ENCODE measurements at regions not wholly inside any gene's neighbourhood (a gene's known extent, or its start where the extent isn't known, plus 50 kb on each side); places are given as distances from the start of the nearest gene placed in this dataset.

DNA sequence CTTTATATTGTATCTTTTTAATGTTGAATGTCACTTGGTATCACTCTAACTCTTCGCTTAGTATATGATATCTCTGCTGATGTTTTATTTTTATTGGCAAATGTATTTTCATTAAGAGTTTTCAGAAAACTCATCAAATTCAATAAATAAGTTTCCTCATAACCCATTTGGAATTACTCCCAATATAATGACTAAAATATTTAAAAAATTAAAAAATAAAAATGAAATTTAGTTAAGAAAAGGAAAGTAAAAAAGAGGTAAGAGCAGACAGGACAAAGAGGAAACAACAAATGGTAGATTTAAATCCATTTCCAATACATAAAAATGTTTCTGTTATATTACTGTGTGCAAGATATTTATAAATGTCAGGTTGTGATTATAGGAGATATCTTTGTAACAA, 548.9 kb upstream of the SPRY2 start:
- Mint-ChIP-seq H3K4me1 (no peaks in the 10 kb centered on the region), H3K4me3 (no peak overlapping the region), H3K27ac (no peak overlapping the region), H3K36me3 (ENCODE audit: low read depth) (no peaks in the 10 kb centered on the region), H3K9me3 (no peaks in the 10 kb centered on the region), H3K27me3 (no peaks in the 10 kb centered on the region)
- DNase-seq (no peak), ATAC-seq (ENCODE audit: low read depth) (no peak)
- no peak for TF ChIP-seq CTCF (IDR thresholded peaks at IDR 0.05)
- ChIA-PET POLR2A (no interaction called here), CTCF (no interaction called here)
- intact Hi-C loops (cut with micrococcal nuclease) = no loop called here

GRCh38 chr13:80888390-80888789, 547.5 kb upstream of the SPRY2 start:
- CTCF ChIA-PET = no interaction called here
- Mint-ChIP-seq H3K9me3 (no peaks in the 10 kb centered on the region), H3K36me3 (ENCODE audit: low read depth) (no peaks in the 10 kb centered on the region), H3K4me3 (no peak overlapping the region), H3K27me3 (no peaks in the 10 kb centered on the region), H3K4me1 (no peaks in the 10 kb centered on the region), H3K27ac (no peak overlapping the region)
- intact Hi-C loops (cut with micrococcal nuclease) = no loop called here
- POLR2A ChIA-PET = no interaction called here
- no peak for TF ChIP-seq CTCF (IDR thresholded peaks at IDR 0.05)
- DNase-seq (no peak), ATAC-seq (ENCODE audit: low read depth) (no peak)

GRCh38 chr13:80884056-80884785, 543.3 kb upstream of the SPRY2 start:
- ATAC-seq (ENCODE audit: low read depth) = no peak
- no peaks in the 10 kb centered on the region for H3K27me3 Mint-ChIP-seq
- no peak for DNase-seq
- no peak for TF ChIP-seq CTCF (IDR thresholded peaks at IDR 0.05)
- H3K36me3 Mint-ChIP-seq (ENCODE audit: low read depth) = no peaks in the 10 kb centered on the region
- intact Hi-C loops (cut with micrococcal nuclease) = no loop called here
- ChIA-PET CTCF (no interaction called here), POLR2A (no interaction called here)
- H3K4me1 Mint-ChIP-seq = no peaks in the 10 kb centered on the region
- no peaks in the 10 kb centered on the region for H3K9me3 Mint-ChIP-seq
- no peak overlapping the region for H3K27ac Mint-ChIP-seq
- H3K4me3 Mint-ChIP-seq = no peak overlapping the region

GRCh38 chr13:80883545-80883944, 542.6 kb upstream of the SPRY2 start:
- Mint-ChIP-seq H3K9me3 (no peaks in the 10 kb centered on the region), H3K4me3 (no peak overlapping the region), H3K27me3 (no peaks in the 10 kb centered on the region), H3K4me1 (no peaks in the 10 kb centered on the region), H3K27ac (no peak overlapping the region), H3K36me3 (ENCODE audit: low read depth) (no peaks in the 10 kb centered on the region)
- ChIA-PET CTCF (no interaction called here), POLR2A (no interaction called here)
- intact Hi-C loops (cut with micrococcal nuclease) = no loop called here
- no peak for TF ChIP-seq CTCF (IDR thresholded peaks at IDR 0.05)
- ATAC-seq (ENCODE audit: low read depth) (no peak), DNase-seq (no peak)

DNA sequence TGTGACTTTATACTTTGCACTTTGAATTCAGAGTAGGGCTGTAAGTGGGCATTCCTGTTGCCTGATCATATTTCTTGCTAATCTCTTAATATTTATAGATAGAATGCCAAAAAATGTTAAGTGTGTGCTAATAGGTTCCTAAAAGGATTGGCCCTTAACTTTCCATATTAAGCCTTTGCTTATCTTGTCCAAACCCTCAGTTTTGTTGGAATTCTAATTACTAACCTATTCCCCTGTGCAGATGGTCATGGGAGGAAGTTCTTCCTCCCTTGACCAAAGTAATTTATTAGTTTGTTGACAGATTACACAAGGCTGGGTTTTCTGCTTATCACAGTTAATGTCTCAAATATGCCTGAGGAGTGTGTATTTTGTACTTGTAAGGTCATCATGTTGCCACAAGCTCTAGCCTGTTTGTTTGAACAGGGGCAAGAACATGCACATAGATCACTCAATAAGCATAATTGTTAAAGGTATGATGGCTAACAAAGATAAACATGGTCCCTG, 541.1 kb upstream of the SPRY2 start:
- intact Hi-C loops (cut with micrococcal nuclease) = no loop called here
- ATAC-seq (ENCODE audit: low read depth) (no peak), DNase-seq (no peak)
- TF ChIP-seq CTCF (IDR thresholded peaks at IDR 0.05) = no peak
- H3K4me1 Mint-ChIP-seq = no peaks in the 10 kb centered on the region
- H3K27me3 Mint-ChIP-seq = no peaks in the 10 kb centered on the region
- no peaks in the 10 kb centered on the region for H3K36me3 Mint-ChIP-seq (ENCODE audit: low read depth)
- H3K27ac Mint-ChIP-seq = no peak overlapping the region
- CTCF ChIA-PET = no interaction called here
- no peaks in the 10 kb centered on the region for H3K9me3 Mint-ChIP-seq
- POLR2A ChIA-PET = no interaction called here
- H3K4me3 Mint-ChIP-seq = no peak overlapping the region
